Loucy (cell line): ENCODE measurements at regions not wholly inside any gene's neighbourhood (a gene's known extent, or its start where the extent isn't known, plus 50 kb on each side); places are given as distances from the start of the nearest gene placed in this dataset.

ENCODE experiments used
- EZH2phosphoT487 ChIP-seq: fragments of 200-600 bp; IDR thresholded peaks from 2 replicates; pipeline ENCODE4 v1.6.1; 2018; ENCODE audit warnings: antibody characterized with exemption, mild to moderate bottlenecking, moderate library complexity, borderline replicate concordance
- TF ChIP-seq, protein P1 (sequence below): fragments of 200-600 bp; sonication (generic); conservative IDR thresholded peaks from 2 replicates; pipeline ENCODE4 v1.5.1; 2014; ENCODE audit warnings: mild to moderate bottlenecking, antibody characterized with exemption, low read length

DNA sequence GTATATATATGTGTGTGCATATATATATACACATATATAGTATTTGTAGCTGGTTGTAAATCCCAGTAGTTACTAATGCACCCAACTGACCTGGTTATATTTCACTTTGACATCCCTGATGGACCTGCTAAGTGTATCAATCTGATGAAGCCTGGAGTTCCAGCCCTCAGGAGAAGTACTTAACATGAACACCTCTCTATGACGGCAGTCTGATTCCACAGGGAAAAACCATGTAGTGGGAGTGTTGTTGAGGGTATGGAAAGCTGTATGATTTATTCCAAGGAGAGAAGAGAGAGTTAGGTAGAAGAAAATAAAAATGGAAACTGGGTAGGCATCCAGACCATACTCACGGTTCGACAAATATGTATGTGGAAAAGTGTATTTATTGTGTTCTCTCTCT lies 531.2 kb upstream of the SEMA6D start:
- TF ChIP-seq, protein P1, sequence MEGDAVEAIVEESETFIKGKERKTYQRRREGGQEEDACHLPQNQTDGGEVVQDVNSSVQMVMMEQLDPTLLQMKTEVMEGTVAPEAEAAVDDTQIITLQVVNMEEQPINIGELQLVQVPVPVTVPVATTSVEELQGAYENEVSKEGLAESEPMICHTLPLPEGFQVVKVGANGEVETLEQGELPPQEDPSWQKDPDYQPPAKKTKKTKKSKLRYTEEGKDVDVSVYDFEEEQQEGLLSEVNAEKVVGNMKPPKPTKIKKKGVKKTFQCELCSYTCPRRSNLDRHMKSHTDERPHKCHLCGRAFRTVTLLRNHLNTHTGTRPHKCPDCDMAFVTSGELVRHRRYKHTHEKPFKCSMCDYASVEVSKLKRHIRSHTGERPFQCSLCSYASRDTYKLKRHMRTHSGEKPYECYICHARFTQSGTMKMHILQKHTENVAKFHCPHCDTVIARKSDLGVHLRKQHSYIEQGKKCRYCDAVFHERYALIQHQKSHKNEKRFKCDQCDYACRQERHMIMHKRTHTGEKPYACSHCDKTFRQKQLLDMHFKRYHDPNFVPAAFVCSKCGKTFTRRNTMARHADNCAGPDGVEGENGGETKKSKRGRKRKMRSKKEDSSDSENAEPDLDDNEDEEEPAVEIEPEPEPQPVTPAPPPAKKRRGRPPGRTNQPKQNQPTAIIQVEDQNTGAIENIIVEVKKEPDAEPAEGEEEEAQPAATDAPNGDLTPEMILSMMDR = no peak
- TF ChIP-seq EZH2phosphoT487 = no peak
